ENCODE measurements at regions not wholly inside any gene's neighbourhood (a gene's known extent, or its start where the extent isn't known, plus 50 kb on each side); places are given as distances from the start of the nearest gene placed in this dataset.
"Not testable (repeated sequence)": the region's sequence is repeated elsewhere in the genome, so short reads cannot be mapped to it uniquely, and the experiment has no call there.

GRCh38 chr1:157407917-157408525 is 144.3 kb downstream of the FCRL5 start:
- no peak for DNase-seq

- no peak for DNase-seq
Measured at GRCh38 chr1:157407367-157407766, 144.9 kb downstream of the FCRL5 start.

GRCh38 chr1:157405662-157406061 is 146.7 kb downstream of the FCRL5 start:
- DNase-seq, result no peak

GRCh38 chr1:157404614-157405013 is 147.7 kb downstream of the FCRL5 start:
- no peak for DNase-seq

GRCh38 chr1:157404063-157404501 is 148.2 kb downstream of the FCRL5 start:
- DNase-seq, result no peak

- DNase-seq, result no peak
Measured at GRCh38 chr1:157403608-157404007, 148.7 kb downstream of the FCRL5 start.

GRCh38 chr1:157403203-157403602 is 149.1 kb downstream of the FCRL5 start:
- DNase-seq, result peak; percentile 30 to 77

GRCh38 chr1:157400766-157401165 is 151.5 kb downstream of the FCRL5 start:
- DNase-seq, result peak in 1 of 2 experiments; percentile 38

- no peak for DNase-seq
Measured at GRCh38 chr1:157399984-157400382, 152.3 kb downstream of the FCRL5 start.

- no peak for DNase-seq
Measured at GRCh38 chr1:157399343-157399983, 152.9 kb downstream of the FCRL5 start.

GRCh38 chr1:157390651-157391050 is 161.7 kb downstream of the FCRL5 start:
- no peak for DNase-seq

GRCh38 chr1:157388057-157388456 is 164.3 kb downstream of the FCRL5 start:
- DNase-seq, result no peak

GRCh38 chr1:157384258-157384657 is 168.1 kb downstream of the FCRL5 start:
- DNase-seq, result no peak

GRCh38 chr1:157382351-157382750 is 170.0 kb downstream of the FCRL5 start:
- DNase-seq, result no peak

GRCh38 chr1:157380523-157380922 is 171.8 kb downstream of the FCRL5 start:
- DNase-seq, result no peak

GRCh38 chr1:157377280-157377713 is 175.0 kb downstream of the FCRL5 start:
- peak; percentile 78 to 89 for DNase-seq

GRCh38 chr1:157376681-157377080 is 175.6 kb downstream of the FCRL5 start:
- DNase-seq, result no peak

- not testable (repeated sequence) for DNase-seq
Measured at GRCh38 chr1:157372311-157372710, 180.0 kb downstream of the FCRL5 start.

GRCh38 chr1:157371826-157372225 is 180.5 kb downstream of the FCRL5 start:
- no peak for DNase-seq

GRCh38 chr1:157371221-157371620 is 181.1 kb downstream of the FCRL5 start:
- no peak for DNase-seq

- no peak for DNase-seq
Measured at GRCh38 chr1:157370698-157371097, 181.6 kb downstream of the FCRL5 start.

GRCh38 chr1:157369808-157370521 is 182.3 kb downstream of the FCRL5 start:
- DNase-seq, result peak; percentile 79 to 89

GRCh38 chr1:157368941-157369340 is 183.4 kb downstream of the FCRL5 start:
- DNase-seq, result not testable (repeated sequence)

- no peak for DNase-seq
Measured at GRCh38 chr1:157368363-157368762, 184.0 kb downstream of the FCRL5 start.

Data from NCI-H526 (cell line).